HG02759 (cell line): ENCODE measurements at regions not wholly inside any gene's neighbourhood (a gene's known extent, or its start where the extent isn't known, plus 50 kb on each side); places are given as distances from the start of the nearest gene placed in this dataset.

Experiments
- ATAC-seq: cut with Tn5 transposase; IDR thresholded peaks from one replicate; pipeline ENCODE4 v1.9.1; 2021; ENCODE audit warnings: mild to moderate bottlenecking, moderate library complexity; ENCODE audit not compliant: unreplicated experiment

DNA sequence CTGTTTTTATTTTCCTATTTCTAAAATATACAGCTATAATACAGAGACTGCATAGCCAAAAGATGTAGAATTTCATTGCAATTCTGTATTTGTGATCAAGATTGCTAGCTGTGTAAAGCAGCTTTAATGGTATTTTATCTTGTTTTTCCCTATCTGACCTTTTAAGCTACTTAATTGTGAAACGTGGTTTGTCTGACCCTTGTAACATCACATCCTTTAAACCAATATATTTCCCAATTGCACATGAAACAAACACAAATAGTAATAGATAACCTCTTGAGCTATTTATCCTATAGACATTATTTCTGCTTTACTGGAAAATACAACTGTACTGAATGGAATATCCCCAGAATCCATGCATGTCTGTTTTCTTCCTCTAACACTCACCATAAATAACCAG lies 112.2 kb upstream of the PLPPR4 start:
- no peak for ATAC-seq

DNA sequence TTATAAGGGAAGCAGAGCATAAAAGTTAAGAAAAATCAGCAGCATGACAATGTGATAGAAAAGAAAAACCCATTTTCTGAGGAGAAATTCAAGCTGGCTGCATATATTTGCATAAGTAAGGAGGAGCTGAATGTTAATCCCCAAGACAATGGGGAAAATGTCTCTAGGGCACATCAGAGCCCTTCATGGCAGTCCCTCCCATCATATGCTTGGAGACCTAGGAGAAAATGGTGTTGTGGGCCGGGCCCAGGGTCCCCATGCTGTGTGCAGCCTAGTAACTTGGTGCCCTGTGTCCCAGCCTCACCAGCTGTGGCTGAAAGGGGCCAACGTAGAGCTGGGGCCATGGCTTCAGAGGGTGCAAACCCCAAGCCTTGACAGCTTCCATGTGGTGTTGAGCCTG lies 100.6 kb upstream of the PLPPR4 start:
- ATAC-seq, result no peak

DNA sequence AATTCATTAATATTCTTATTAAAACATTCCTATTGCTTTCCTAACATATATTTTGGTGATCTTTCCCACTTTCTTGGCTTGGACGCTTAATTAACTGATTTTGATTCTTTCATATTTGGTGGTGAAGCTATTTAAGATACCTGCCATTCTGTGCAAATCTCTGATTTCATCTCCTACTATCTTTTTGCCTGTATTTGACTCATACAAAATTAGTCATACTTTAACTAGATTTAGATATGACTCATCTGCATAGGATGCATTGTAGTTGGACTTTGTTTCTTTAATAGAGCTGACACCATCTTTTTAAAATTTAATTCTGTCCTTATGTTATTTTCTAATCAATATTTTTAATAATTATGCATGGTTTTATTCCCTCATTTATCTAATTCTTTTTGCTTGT lies 93.8 kb upstream of the PLPPR4 start:
- ATAC-seq, result no peak

DNA sequence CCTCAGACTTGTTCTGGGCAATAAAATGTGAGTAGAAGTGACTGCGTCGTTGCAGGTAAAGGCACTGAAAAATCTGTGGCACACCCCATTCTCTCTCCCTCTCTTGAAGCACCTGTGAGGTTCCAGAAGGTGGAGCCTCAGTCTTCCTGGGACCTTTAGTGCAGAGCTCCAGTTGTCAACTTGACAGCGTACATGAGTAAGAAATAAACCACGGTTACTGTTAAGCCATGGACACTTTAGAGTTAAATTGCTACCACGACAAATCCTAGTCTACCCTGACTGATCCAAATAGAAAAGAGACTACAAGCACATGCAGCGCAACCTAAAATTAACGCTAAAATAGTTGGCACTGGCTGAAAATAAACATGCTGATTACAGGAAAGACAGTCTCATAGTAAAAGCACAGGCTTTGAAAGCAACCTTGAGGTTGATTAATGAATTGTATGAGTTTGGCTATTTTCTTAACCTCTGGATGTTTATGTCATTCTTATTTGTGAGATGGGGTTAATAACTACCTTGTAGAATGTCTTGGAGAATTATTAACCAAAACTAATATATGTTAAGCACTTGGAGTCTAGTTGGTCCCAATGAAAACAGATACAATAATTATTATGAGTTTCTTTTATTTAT lies 93.0 kb upstream of the PLPPR4 start:
- ATAC-seq, result no peak

DNA sequence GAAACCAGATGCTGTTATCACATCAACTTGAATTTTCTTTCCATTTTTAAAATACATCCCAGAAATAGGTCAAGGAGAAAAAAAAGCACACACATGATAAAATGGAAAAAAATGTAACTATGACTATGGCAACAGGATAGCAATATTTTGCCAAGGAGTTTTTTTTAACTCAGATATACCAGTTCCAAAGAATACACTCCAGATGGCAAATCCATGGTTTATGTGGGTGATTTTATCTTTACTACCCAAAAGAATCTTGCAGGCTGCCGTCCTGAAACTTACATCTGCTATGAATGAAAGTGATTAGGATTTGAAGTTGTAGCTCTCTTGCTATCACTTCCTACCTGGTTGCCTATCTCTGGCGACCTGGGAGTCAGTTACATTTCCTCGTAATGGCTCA lies 91.0 kb upstream of the PLPPR4 start:
- no peak for ATAC-seq

DNA sequence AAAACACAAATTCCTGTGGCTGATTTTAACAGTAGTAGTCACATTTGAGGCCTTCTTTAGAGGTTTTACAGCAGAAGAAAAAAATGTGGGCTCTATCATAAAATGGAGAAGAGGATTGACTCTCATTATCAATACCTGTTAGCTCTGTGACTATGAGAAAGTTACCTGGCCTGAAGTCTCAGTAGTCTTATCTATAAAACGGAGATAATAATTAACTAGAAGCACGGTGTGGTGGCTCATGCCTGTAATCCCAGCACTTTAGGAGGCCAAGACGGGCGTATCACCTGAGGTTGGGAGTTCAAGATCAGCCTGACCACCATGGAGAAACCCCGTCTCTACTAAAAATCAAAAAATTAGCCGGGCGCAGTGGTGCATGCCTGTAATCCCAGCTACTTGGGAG lies 90.4 kb upstream of the PLPPR4 start:
- ATAC-seq, result no peak

DNA sequence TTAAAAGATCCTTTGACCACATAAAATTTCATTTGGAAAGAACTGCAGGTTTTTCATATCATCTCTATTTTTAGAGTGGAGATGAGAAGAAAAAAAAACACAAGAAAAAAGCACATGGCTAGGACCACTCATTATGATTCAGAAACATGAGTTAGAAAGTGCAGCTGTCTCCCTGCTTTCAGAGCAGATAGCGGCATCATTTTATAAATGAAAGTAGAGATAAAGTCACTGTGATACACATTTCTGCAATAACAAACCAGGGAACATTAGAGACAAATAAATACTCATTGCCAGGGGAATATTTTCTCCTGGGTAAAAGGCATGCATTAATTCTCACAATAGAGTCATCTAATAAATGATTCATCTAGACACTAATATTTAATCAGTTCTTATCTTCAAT lies 87.5 kb upstream of the PLPPR4 start:
- no peak for ATAC-seq

DNA sequence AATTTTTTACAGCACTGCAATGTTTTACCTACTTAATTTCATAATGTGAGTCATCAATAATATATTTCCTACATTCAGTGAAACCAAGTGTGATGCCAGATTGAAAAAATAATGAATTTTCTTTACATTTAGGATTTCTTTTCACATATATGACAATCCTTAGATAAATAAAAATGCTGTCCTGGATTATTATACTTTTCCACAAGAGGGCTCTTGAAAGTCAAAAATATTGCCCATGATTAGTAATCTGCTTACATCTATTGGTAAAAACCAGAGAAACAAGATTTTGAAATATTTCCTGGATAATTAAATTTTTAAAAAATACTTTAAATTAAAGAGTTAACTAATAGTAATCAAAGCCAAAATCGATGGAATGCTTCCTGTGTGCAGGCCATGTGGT lies 86.8 kb upstream of the PLPPR4 start:
- ATAC-seq, result no peak

DNA sequence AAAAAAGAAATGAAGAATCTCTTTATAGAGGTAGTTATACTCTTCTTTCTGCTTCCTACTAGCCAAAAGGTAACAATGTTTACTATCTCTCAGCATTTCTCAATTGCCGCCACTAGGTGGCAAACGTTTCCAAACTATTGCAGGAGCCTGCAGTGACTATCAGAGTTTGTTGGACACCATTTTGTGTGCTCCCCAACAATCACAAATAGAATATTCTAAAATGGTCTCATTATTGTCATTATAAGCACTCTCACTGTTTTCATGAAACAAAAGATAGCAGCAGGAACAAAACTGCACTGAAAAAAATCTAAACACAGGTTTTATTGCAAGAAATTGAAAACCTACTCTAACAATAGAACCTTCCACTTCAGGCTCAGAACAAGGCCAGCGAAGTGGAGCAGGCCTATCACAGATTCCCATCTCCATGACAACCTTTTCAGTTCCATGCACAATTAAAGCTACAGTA lies 83.9 kb upstream of the PLPPR4 start:
- peak; percentile 100 for ATAC-seq

DNA sequence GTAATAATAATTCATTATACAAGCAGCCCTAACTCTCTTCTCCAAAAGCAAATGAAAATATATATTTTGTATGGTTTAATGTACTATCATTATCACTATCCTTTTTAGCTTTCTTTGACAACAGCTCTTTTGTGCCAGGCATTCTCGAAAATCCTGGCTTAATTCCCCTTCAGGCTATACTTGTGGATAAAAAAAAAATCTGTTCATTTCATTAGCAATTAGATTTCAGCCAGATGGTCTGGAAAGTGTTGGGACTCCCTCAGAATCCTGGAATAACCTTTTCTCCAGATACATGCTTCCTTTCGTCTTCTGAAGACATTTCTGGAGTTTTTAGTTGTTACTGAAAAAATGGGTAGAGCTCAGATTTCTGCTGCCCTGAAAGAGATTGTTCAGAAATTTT lies 83.4 kb upstream of the PLPPR4 start:
- ATAC-seq, result no peak

DNA sequence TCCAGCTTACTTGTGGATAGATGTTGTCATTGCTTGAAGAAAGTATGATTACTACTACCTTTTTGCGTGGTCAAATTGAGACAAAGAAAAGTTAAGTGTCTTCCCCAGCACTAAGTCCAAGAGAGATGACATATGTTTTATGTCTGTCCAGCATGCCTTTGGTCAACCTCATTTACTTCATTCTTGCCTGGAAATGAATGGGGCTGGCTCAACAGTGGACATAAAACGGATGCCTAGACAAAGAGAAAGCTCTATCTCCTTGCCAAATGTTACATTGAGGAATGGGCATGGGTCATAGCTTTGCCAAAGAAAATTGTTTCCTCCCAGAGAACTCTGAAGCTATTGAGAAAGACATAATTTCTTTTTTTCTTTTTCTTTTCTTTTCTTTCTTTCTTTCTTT lies 82.4 kb upstream of the PLPPR4 start:
- no peak for ATAC-seq

DNA sequence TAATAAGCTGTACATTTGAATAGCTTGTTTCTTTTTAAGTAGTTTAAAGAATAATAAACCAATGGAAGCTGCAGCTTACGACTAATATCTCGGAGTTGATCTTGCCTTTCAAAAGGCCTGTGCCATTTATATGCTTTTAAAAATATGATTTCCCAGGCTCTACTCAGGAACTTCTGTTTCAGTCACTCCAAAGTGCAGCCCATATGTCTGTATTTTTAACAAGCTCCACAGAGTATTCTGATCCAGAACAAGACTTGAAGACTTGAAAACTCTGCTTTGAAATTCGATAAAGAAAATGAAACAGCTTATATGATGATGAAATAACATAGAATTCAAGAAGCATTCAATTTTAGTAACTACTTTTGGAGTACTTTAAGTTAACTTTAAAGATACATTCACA lies 79.1 kb upstream of the PLPPR4 start:
- no peak for ATAC-seq

DNA sequence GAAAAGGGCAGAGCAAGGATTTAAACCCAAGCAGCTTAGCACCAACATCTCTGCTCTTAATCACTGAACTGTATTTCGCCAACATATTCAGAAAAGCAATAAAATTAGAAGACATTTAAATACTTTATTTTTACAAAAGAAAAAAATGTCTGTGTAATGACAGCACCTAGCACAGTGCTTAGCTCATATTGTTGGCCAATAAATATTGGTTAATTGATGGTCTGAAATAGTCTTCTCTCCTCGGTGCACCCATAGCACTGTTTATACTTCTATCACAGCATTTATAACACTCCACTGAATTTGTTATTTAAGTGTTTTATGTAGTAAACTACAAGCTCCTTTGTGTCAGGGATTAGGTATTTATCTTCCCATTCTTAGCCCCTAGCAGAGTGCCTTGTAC lies 70.9 kb upstream of the PLPPR4 start:
- ATAC-seq, result no peak

DNA sequence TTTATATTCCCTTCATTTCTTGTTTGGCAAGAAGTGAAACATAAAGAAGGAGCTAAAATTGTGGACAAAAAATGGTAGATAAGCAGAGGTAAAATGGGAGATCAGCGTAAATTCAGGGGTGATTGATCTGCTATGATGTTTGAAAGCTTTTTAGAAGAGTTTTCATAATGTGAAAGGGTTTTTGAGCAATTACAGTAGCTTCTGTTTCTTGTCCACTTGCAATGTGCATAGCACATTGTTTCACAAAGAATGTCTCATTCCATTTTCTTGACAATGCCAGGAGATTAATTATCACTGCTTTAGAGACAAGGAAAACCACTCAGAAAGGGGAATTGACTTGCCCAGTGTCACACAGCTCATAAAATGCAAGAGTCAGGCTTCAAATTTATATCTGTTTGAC lies 65.9 kb upstream of the PLPPR4 start:
- no peak for ATAC-seq

DNA sequence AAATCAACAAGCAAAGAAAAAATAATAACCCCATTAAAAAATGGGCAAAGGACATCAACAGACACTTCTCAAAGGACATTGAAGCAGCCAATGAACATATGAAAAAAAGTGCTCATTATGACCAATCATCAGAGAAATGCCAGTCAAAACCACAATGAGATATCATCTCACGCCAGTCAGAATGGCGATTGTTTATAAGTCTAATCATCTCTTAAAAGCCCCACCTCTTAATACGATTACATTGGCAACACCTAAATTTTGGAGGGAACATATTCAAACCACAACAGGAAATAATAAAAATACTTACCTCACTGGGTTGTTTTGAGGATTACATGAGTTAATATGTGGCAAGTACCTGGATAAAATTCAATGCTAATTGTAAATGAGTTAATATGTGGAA lies 57.1 kb upstream of the PLPPR4 start:
- no peak for ATAC-seq
